GM12878 (cell line): ENCODE measurements at regions not wholly inside any gene's neighbourhood (a gene's known extent, or its start where the extent isn't known, plus 50 kb on each side); places are given as distances from the start of the nearest gene placed in this dataset.

Experiments used
- CHD2 ChIP-seq: IDR thresholded peaks from 2 replicates; pipeline ENCODE4 v1.6.1; 2011; ENCODE audit warnings: low read depth, low read length, improper control_type of control experiment, borderline replicate concordance
- CTCF ChIP-seq, 3 experiments: IDR thresholded peaks in 2 of 3; conservative IDR thresholded peaks in 1 of 3; 2 replicates each; pipeline ENCODE4 v1.5.1; 2011; ENCODE audit warnings: low read depth in 3 of 3, low read length in 3 of 3, mild to moderate bottlenecking in 3 of 3, control low read depth in 2 of 3, moderate library complexity in 2 of 3, inconsistent platforms in 1 of 3, mixed read lengths in 1 of 3; ENCODE audit not compliant: control insufficient read depth in 2 of 3, insufficient read depth in 1 of 3; ENCODE audit errors: extremely low read depth in 1 of 3
- CUX1 ChIP-seq: IDR thresholded peaks from 2 replicates; pipeline ENCODE4 v1.6.1; 2012; ENCODE audit warnings: improper control_type of control experiment, low read depth, low read length; ENCODE audit not compliant: insufficient replicate concordance
- EZH2 ChIP-seq: IDR thresholded peaks from 2 replicates; pipeline ENCODE4 v1.6.1; 2012; ENCODE audit warnings: low read depth, mild to moderate bottlenecking, control low read depth, inconsistent platforms, low read length, borderline replicate concordance; ENCODE audit not compliant: control insufficient read depth
- GATAD2B ChIP-seq: fragments of 450-650 bp; conservative IDR thresholded peaks from 2 replicates; pipeline ENCODE4 v1.6.1; 2017; ENCODE audit warnings: low read depth, mild to moderate bottlenecking, moderate library complexity
- RAD21 ChIP-seq: IDR thresholded peaks from 2 replicates; pipeline ENCODE4 v1.6.1; 2011; ENCODE audit warnings: mild to moderate bottlenecking, low read depth, low read length, moderate library complexity; ENCODE audit not compliant: insufficient read depth

GRCh38 chr5:103883143-103883542 is 320.6 kb upstream of the NUDT12 start:
- TF ChIP-seq CTCF (IDR thresholded peaks at IDR 0.05 in 2 of 3, conservative IDR thresholded peaks at IDR 0.05 in 1 of 3; ENCODE audit: control insufficient read depth in 2 of 3, extremely low read depth in 1 of 3, insufficient read depth in 1 of 3, low read depth in 3 of 3, low read length in 3 of 3) (no peak), GATAD2B (no peak), EZH2 (no peak), CUX1 (no peak), RAD21 (no peak), CHD2 (no peak)
